Right forelimb (tissue), 1 donor: ENCODE measurements at regions not wholly inside any gene's neighbourhood (a gene's known extent, or its start where the extent isn't known, plus 50 kb on each side); places are given as distances from the start of the nearest gene placed in this dataset.

ENCODE experiments used
- DNase-seq: peaks from one replicate; pipeline ENCODE4 v3.0.0-alpha.2; 2018

DNA sequence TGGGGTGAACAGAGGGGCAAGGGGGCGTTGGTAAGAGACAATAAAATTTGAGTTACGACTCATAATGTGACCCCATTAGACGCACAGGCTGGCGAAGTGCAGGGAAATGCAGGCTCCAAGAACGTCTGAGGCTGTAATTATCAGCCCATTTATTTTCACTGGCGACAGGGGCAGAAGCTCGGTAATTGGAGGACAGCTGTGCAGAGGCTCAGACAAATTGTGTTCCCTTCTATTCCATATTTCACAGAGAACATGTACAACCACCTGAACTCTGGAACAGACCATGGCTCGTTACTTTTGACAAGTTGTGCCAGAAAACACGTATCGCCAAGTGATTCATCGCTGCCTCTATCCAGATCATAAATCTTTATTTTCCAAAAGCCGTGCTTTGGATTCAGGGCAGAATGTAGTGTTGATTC is 137.3 kb upstream of the FRMD4A start:
- DNase-seq, result no peak

DNA sequence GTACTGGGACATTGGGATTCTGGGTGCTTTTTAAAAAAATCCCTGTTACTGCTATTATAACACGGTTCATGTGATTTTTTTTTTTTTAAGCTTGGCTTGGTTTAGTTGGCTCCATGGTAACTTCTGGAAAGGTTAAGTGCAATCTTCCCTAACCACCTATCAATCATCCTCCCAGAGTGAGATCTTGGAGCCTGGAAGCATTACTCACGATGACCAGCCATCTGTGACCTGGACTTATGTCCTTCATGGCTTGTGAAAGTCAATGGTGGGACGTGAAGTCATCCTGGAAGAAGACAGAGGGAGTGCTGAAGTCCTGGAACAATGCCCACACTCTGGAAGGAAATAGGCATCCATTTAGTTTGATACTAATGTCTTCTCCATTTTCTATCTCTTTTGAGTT is 135.5 kb upstream of the FRMD4A start:
- DNase-seq, result no peak

DNA sequence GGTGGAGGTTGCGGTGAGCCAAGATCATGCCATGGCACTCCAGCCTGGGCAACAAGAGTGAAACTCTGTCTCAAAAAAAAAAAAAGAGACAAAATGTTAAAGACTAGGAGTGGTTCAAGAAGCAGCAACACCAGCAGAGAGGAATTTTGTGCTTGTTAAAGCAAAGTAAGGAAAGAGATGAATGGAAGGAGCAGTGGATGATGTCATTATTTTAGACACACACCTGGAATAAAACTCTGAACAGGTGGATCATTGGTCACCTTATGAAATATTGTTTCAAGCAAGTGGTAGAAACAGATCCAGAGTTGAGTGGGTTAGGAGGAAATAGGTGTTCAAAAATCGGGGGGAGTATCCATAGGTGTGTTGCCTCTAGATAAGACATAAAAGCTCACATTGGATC is 129.7 kb upstream of the FRMD4A start:
- DNase-seq, result no peak

DNA sequence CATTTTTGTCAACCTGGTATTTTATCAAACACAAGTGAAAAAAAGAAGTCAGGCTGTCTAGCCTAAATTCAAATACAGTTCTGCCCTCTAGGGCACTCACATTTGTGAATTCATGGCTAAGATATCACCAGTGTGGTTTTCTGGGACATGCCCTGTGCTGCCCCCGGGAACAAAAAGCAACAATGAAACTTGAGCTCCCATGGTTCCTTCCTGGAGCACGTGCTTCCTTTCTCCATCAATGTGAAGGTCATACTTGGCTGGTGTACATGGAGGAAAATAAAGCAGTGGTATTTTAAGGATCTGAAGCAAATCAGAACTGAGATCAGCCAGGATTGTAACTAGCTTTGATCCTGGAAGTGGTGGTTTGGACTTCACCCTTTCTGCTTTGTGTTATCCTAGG is 128.9 kb upstream of the FRMD4A start:
- no peak for DNase-seq

DNA sequence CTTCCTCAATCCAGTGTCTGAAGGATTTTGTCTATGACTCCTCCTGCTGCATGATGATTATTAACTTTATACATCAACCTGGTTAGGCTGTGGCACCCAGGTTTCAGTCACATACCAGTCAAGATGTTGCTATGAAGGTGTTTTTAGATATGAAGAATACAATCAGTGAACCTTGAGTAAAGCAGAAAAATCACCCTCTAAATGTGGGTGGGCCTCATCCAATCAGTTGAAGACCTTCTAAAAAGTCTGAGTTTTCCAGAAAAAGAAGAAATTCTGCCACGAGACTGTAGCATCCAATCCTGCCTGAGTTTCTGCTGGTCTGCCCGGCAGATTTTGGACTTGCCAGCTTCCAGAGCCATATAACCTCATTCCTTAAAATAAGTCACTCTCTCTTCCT is 126.1 kb upstream of the FRMD4A start:
- no peak for DNase-seq

DNA sequence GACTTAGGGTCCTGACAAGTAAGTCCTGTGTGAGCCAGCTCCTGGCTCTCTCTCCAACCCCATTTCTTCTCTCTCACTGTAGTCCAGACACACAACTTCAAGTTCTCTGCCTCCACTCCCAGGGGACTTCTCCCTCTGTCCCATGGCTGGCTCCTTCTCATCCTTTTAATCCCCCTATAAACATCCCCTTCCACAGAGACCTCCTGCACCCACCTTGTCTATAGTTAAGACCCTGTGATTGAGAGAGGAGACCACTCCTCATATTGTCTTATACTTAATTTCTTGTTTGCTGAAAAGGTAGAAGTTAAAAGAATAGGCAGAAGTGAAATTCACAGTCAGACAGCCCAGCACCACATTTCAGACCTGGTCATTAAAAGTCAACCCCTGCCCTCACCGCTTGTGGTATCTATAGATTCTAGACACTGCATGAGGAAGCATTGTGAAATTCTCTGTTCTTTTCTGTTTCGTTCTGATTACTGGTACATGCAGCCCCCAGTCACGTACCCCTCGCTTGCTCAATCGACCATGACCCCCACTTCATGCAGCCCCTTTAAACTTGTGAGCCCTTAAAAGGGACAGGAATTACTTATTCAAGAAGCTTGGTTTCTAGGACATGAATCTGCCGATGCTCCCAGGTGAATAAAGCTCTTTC is 125.6 kb upstream of the FRMD4A start:
- no peak for DNase-seq

DNA sequence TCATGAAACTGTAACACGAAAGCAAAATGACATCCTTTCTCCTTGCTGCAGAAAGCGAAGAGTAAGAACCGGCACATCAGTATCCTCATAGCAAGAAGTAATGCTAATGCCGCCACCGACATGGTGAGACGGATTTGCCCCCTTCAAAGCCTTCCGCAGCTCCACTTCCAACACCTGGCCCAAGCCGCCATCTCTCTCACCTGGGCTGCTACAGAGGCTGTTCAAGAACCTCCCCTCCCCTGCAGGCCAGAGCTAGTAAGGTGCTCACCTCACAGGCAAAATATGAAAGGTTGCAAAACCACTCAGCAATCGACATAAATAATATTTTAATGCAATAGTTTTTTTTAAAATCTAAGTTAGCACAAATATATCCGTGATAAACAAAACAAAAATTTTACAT is 123.9 kb upstream of the FRMD4A start:
- DNase-seq, result no peak

DNA sequence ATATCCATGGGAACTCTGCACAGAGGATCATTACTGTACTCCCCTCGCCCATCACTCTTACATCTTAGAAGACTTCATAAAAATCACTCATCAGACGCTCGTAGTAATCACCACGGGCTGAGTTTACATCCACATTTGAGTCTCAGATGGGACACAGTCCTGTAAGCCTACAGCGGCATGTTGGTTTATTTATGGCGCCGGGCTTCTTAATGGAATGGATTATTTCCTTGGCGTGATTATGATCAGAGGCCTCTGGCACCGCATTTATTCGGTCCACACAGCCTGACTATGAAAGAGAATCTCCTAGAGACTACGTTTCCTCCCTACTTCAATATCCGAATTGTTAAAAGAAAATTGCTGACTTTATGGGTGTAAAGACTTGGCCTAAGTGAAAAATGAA is 123.5 kb upstream of the FRMD4A start:
- DNase-seq, result no peak

DNA sequence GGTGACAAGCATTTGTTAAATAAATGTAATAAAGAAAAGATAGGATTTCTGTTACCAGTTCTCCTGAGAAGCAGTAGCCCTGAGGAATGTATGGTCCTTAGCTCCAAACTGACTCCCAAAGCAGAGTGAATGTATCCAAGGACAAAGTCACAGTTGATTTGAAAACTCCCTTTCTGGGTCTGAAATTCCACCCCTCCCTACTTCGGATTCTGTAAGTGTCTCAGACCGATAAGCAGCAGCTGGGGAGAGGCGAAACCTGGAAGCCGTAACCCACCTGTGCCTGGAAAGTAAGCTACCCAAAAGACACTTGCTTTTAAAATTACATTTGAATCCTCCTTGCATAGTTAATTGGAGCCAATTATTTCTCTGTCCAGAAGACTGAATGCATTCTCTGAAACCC is 122.9 kb upstream of the FRMD4A start:
- no peak for DNase-seq

DNA sequence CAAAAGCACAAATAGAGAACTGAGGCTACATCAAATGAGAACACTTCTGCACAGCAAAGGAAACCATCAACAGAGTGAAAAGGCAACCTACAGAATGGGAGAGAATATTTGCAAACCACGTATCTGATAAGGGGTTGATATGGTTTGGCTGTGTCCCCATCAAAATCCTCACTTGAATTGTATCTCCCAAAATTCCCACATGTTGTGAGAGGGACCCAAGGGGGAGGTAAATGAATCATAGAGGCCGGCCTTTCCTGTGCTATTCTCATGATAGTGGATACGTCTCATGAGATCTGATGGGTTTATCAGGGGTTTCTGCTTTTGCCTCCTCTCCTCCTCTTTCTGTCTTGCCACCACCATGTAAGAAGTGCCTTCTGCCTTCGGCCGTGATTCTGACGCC is 120.6 kb upstream of the FRMD4A start:
- no peak for DNase-seq

DNA sequence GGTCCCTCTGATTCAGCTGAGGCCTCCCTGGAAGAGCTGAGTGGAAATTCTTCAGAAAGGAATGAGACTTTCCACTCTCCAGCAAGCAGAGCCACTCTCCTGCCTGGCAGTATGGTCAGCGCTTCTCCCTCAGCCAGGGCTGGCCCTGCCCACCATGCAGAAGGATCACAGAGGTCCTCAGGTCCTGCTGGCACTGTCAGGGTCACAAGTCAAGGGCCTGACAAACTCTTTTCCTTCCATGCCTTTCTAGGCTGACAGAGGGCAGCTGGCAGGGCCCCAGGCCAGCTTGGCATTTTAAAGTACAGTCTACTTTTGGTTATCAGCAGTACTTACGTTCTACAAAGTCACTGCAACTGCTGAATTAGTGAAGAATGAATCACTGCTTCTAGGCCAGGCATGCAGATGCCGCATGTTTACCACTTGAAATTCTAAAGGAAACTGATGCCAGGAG is 119.3 kb upstream of the FRMD4A start:
- no peak for DNase-seq

DNA sequence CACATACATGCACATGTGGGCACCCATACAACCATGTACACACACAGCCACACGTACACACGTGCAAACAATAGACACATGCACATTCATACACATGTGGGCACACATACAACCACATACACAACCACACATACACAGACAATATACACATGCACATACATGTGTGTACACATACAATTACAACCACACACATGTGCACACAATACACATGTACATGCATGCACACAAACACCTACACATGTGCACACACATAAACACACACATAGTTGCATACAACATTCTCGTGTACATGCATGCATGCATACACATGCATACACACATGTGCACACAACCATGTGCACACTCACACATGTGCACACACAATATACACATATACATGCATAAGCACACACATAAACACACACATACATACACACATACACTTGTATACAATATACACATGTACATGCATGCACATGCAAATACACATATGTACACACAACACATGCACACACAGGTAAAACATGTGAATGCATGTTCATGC is 118.6 kb upstream of the FRMD4A start:
- no peak for DNase-seq

DNA sequence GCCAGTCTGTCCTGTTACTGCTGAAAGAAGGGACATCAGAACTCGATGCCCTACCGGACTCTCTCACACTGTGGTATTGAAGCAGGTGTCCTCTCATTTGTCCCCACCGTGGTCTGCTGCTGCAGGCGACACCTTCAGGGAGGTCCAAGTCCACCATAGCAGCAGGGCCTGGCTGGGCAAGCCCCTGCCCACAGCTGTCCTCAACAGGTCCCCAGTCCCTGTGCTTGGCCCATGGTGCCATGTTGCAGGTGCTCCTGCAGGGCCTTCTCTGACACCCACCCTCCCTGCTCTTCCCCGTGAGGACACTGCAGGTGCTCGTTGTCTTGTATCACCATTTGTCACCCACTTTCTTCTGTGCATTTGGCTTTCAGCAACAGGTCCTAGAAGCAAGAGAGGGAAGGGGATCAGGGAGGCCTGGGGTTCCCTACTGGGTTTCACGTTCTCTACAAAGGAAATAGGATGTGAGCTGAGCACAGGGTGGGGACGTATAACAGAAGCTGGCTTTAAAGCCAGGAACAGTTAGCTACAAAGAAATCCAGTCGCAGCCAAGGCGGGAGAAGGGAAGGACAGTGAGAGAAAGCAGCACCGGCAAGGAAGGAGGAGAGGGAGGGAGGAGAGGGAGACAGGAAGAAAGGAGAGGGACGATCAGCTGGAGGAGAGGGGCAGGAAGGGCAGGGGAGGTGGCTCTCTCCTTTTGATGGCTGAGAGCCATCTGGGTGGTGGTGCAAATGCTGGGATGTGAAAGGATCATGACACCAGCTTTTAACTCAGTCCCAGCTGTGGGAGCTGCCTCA is 117.7 kb upstream of the FRMD4A start:
- no peak for DNase-seq

DNA sequence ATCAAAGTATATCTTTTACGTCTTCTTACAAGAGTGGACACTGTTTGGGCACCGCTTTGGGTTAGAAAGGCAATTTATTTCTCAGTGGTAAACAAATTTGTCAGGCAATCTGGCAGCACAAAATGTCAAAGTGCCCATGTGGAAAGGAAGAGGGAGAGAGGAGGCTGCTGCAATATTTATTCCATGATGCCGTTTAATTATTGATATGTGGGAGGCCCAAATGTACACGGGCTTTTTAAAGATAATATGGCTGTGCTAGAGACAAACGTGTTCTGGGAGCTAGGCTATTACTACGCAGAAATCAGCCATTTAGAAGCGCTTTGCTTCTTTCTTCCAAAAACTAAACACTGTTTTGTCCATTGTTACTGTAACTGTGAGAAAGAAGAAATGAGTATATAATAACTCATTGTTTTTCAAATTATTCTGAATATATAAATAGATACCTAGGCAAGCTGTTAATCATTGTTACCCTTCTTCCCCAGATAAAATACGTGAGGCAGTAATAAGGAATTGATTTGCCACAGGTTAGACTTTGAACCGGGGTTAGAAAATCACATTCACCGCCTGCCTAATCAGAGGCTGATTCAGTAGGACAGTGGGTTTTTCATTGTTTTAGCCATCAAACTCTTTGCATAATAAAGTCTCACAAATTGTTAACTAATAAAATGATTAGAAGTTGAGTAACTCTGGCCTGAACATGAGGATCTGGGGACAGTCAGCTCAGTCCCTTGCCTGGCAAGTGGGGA is 116.5 kb upstream of the FRMD4A start:
- DNase-seq, result no peak

DNA sequence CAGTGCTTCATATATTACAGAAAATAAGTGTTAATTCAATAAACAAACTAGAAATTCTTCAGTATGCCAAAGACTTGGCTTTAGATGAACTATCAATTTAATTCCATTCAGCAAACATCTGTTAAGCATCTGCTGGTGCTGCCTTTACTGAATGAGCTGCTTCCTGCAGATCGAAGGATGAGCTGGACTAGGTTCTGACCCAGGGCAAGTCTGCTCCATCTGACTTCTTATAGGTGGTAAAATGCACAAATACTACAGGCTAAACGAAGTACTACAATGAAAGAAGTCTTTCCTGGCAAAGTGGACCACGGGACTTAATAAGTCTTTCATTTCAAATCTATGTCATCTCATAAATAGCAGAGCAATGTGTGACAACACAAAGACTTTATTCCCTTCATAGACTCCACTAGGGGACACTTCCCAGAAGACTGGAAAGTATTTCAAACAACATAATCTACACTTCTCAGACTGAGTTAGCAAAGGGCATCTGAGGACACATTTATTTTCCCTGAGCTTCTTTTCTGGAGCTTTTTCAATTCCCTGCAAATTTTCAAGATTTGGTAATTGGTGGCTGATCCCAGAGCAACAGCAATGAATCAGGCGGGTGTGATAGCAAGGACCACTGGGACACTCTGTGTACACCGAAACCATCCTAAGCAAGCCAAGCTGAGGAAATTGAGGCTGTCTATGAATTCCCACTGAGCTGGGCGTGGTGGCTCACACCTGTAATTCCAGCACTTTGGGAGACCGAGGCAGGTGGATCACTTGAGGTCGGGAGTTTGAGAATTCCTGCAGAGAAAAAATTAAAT is 108.9 kb upstream of the FRMD4A start:
- DNase-seq, result no peak

DNA sequence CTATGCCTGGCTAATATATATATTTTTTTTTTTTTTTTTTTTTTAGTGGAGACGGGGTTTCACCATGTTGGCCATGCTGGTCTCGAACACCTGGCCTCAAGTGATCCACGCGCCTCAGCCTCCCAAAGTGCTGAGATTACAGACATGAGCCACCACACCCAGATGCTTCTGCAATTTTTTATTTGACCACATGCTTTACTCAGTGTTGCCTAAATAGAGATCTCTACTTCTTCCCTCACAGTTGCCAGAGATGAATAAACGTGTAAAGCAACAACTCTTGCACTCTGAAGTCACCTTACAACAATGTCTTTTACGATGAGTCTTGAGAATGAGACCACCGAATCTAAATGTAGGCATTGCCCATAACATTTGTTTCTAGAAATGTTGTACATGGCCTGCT is 107.9 kb upstream of the FRMD4A start:
- no peak for DNase-seq

DNA sequence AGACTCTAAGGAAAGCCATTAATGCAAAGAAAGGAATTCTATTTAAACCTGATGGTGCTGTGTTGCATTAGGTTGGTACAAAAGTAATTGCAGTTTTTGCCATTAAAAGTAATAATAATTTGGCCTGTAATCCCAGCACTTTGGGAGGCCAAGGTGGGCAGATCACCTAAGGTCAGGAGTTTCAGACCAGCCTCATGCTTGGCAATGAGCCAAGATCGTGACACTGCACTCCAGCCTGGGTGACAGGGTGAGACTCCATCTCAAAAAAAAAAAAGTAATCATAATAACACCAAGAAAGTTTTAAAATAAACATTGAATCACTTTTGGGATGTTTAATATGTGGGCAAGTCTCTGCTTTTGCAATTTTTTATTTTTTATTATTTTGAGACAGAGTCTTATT is 107.3 kb upstream of the FRMD4A start:
- no peak for DNase-seq

DNA sequence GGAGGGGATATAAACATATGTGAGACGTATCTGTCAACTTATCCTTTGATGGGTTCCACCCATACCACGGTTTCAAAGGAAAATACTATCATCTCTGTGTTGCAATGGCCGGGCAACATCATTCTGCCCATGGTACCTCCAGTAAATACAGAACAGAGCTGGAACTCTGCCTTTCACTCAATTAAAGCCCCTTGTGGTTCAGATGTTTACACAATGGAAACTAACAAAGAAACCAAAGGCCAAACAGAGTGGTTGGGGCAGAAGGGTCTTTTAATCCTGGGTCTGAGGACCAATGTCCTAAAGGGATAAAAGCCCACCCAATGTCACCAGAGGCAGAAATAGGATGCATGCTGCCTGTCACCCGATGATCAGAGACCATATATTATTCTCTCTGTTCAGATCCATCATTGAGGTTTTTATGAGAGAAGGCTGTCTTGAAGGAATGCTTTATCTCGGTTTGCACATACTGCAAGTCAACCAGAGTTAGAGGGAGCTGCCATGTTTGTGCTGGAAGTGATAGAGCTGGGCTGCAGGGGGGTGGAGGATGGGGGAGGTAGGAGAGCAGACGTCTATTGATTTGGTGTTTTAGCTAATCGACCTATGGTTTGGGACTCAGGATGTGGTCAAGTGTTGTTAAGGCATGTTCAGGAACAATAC is 105.4 kb upstream of the FRMD4A start:
- DNase-seq, result no peak

DNA sequence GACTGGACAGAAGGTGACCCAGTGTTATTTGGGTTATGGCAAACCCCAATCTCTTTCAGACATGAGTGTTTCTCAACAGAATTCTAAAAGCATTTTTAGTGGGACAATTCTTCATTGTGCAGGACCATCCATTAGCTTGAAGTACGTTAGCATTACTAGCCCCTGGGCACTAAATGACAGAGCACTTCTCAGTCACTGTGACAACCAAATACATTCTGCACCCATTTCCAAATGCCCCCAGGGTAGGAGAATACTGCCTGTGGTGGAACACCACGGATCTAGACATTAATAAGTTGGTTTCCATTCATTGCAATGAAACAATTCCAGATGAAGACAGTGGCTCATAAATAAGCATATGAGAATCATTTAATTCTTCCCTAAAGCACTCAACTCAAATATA is 102.4 kb upstream of the FRMD4A start:
- DNase-seq, result no peak

DNA sequence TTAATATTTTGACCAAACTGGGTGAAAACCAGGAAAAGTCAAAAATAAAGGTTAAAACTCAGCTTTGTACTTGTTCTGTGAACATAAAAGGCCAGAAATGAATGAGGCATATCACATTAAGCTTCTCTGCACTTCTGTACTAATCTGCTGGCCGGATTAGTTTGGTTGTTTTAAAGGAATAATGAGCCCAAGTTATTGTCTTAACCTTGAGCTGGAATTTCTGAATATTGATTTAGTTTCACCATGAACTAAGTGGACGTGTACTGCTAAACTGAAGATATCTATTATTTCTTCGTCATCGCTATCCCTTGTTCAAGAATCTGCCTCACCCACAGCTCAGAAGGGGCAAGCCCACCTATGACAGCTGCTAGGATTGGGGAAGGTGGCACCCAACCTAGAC is 101.1 kb upstream of the FRMD4A start:
- DNase-seq, result no peak

DNA sequence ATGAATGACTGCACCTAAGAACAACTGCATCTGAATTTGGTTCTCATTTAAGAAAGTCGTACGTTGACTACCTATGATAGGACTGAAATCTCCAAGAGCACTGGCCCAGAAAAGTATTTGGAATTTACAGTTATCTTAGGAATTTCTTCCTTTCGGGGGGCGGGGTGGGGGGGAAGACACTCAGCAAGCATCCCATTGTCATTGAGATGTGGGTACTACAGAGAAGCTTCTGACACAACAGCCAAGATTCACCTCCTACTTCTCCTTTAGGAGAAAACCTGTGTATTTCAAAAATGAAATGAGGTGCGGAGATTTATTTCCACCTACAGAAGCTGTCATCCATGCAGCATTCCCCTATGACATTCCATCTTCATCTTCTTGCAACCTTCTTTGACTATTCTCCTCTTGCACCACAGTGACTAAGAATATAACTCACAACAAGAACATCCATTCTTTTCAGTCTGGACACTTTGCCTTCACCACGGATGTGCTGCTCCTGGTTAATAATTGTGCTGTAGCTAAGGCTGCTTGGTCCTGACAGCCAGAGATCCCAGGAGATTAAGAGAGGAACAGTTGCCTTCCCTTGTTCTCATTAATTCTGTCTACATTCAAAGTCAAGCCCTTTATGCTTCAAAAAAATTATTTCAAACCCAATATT is 98.4 kb upstream of the FRMD4A start:
- DNase-seq, result no peak

DNA sequence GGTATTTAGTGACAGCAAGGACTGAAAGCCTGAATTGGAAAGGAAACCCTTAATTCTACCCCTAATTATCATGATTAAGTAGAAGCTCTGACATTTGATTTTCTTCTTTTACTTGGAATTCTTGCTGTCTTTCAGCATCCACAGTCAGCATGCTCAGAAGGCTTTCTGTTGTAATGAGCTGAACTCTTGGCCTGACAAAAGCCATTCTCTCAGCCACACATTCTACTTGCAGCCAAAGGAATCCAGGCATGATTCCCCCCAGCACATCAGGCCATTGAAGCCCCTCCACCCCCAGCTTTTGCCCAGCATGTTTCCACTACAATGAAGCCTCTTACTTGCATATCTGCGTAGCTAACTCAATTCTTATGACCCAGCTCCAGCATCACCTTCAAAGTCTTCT is 94.3 kb upstream of the FRMD4A start:
- no peak for DNase-seq
